Suprapubic skin (tissue), 4 donors: ENCODE measurements at regions not wholly inside any gene's neighbourhood (a gene's known extent, or its start where the extent isn't known, plus 50 kb on each side); places are given as distances from the start of the nearest gene placed in this dataset.

ENCODE experiments used
- DNase-seq, 2 donors: peaks; one replicate each; pipeline ENCODE4 v3.0.0-alpha.2; 2019; ENCODE audit warnings: low spot score in 2 of 2
- H3K27ac ChIP-seq: fragments of 200-600 bp; sonication (generic); one replicate; pipeline ENCODE4 v1.5.1; 2019
- H3K27me3 ChIP-seq: fragments of 200-600 bp; sonication (generic); one replicate; pipeline ENCODE4 v1.5.1; 2019
- H3K36me3 ChIP-seq: fragments of 200-600 bp; sonication (generic); one replicate; pipeline ENCODE4 v1.5.1; 2019
- H3K4me1 ChIP-seq: fragments of 200-600 bp; sonication (generic); one replicate; pipeline ENCODE4 v1.5.1; 2019
- H3K4me3 ChIP-seq: fragments of 200-600 bp; sonication (generic); one replicate; pipeline ENCODE4 v1.5.1; 2019; ENCODE audit warnings: mild to moderate bottlenecking
- H3K9me3 ChIP-seq: fragments of 200-600 bp; sonication (generic); one replicate; pipeline ENCODE4 v1.5.1; 2019
- CTCF ChIP-seq, 2 donors: fragments of 200-600 bp in 1 of 2; fragments of 450-650 bp in 1 of 2; sonication (generic) in 1 of 2; IDR thresholded peaks; one replicate each; pipeline ENCODE4 v1.5.1; 2016 to 2019; ENCODE audit warnings: antibody characterized with exemption in 2 of 2, mild to moderate bottlenecking in 1 of 2, moderate library complexity in 1 of 2
- EP300 ChIP-seq: sonication (generic); formaldehyde crosslinking; IDR thresholded peaks from one replicate; pipeline ENCODE4 v1.6.1; 2017; ENCODE audit warnings: antibody characterized with exemption
- POLR2A ChIP-seq, 2 donors: fragments of 450-650 bp; IDR thresholded peaks; one replicate each; pipeline ENCODE4 v1.6.1; 2017; ENCODE audit warnings: antibody characterized with exemption in 2 of 2, mild to moderate bottlenecking in 2 of 2, moderate library complexity in 2 of 2
- POLR2AphosphoS5 ChIP-seq, 3 donors: sonication (generic); formaldehyde crosslinking; IDR thresholded peaks; one replicate each; pipeline ENCODE4 v1.6.1; 2017; ENCODE audit warnings: antibody characterized with exemption in 3 of 3
- WGBS: methylation state at CpG from one replicate; pipeline ENCODE4 v1.1.5; 2018; 5-methylcytosine and 5-hydroxymethylcytosine counted together

- TF ChIP-seq POLR2AphosphoS5 (IDR thresholded peaks at IDR 0.05) (no peak), EP300 (no peak), POLR2A (IDR thresholded peaks at IDR 0.05) (no peak), CTCF (IDR thresholded peaks at IDR 0.05) (no peak)
- Histone ChIP-seq H3K4me1 (no peaks in the 10 kb centered on the region), H3K27me3 (no peaks in the 10 kb centered on the region), H3K27ac (no peak overlapping the region), H3K36me3 (no peaks in the 10 kb centered on the region), H3K4me3 (no peak overlapping the region), H3K9me3 (no peaks in the 10 kb centered on the region)
- DNase-seq, result no peak
- WGBS, result 71% methylated on average over 4 of the region's 4 CpGs
Measured at GRCh38 chr17:63151941-63152523, 186.0 kb downstream of the TANC2 start.

GRCh38 chr17:63153488-63153887, 187.5 kb downstream of the TANC2 start:
- no peaks in the 10 kb centered on the region for H3K4me1 ChIP-seq
- TF ChIP-seq EP300 (no peak), POLR2A (IDR thresholded peaks at IDR 0.05) (no peak), POLR2AphosphoS5 (IDR thresholded peaks at IDR 0.05) (no peak), CTCF (IDR thresholded peaks at IDR 0.05) (no peak)
- DNase-seq, result no peak
- WGBS, result 74% methylated on average over 1 of the region's 1 CpG
- no peaks in the 10 kb centered on the region for H3K36me3 ChIP-seq
- H3K27me3 ChIP-seq, result no peaks in the 10 kb centered on the region
- H3K27ac ChIP-seq, result no peak overlapping the region
- H3K4me3 ChIP-seq, result no peak overlapping the region
- no peaks in the 10 kb centered on the region for H3K9me3 ChIP-seq

GRCh38 chr17:63154586-63155244, 188.7 kb downstream of the TANC2 start:
- TF ChIP-seq POLR2A (IDR thresholded peaks at IDR 0.05) (no peak), CTCF (IDR thresholded peaks at IDR 0.05) (no peak), POLR2AphosphoS5 (IDR thresholded peaks at IDR 0.05) (no peak), EP300 (no peak)
- H3K4me1 ChIP-seq, result no peaks in the 10 kb centered on the region
- H3K9me3 ChIP-seq, result no peaks in the 10 kb centered on the region
- H3K27ac ChIP-seq, result no peak overlapping the region
- no peak for DNase-seq
- 86% methylated on average over 1 of the region's 1 CpG for WGBS
- no peaks in the 10 kb centered on the region for H3K27me3 ChIP-seq
- no peak overlapping the region for H3K4me3 ChIP-seq
- no peaks in the 10 kb centered on the region for H3K36me3 ChIP-seq

GRCh38 chr17:63156986-63157385, 191.0 kb downstream of the TANC2 start:
- TF ChIP-seq EP300 (no peak), POLR2AphosphoS5 (IDR thresholded peaks at IDR 0.05) (no peak), POLR2A (IDR thresholded peaks at IDR 0.05) (no peak), CTCF (IDR thresholded peaks at IDR 0.05) (no peak)
- DNase-seq, result no peak
- Histone ChIP-seq H3K4me1 (no peaks in the 10 kb centered on the region), H3K27me3 (no peaks in the 10 kb centered on the region), H3K27ac (no peak overlapping the region), H3K36me3 (no peaks in the 10 kb centered on the region), H3K9me3 (no peaks in the 10 kb centered on the region), H3K4me3 (no peak overlapping the region)
- WGBS, result 88% methylated on average over 1 of the region's 1 CpG

GRCh38 chr17:63162406-63163157, 196.5 kb downstream of the TANC2 start:
- no peaks in the 10 kb centered on the region for H3K36me3 ChIP-seq
- H3K27ac ChIP-seq, result no peak overlapping the region
- H3K9me3 ChIP-seq, result no peaks in the 10 kb centered on the region
- H3K4me1 ChIP-seq, result no peaks in the 10 kb centered on the region
- TF ChIP-seq POLR2AphosphoS5 (IDR thresholded peaks at IDR 0.05), result no peak
- no peak for TF ChIP-seq EP300
- TF ChIP-seq POLR2A (IDR thresholded peaks at IDR 0.05), result no peak
- TF ChIP-seq CTCF (IDR thresholded peaks at IDR 0.05), result no peak
- H3K27me3 ChIP-seq, result no peaks in the 10 kb centered on the region
- WGBS, result 89% methylated on average over 5 of the region's 5 CpGs
- DNase-seq, result no peak
- H3K4me3 ChIP-seq, result no peak overlapping the region
